ENCODE measurements at regions not wholly inside any gene's neighbourhood (a gene's known extent, or its start where the extent isn't known, plus 50 kb on each side); places are given as distances from the start of the nearest gene placed in this dataset.

DNA sequence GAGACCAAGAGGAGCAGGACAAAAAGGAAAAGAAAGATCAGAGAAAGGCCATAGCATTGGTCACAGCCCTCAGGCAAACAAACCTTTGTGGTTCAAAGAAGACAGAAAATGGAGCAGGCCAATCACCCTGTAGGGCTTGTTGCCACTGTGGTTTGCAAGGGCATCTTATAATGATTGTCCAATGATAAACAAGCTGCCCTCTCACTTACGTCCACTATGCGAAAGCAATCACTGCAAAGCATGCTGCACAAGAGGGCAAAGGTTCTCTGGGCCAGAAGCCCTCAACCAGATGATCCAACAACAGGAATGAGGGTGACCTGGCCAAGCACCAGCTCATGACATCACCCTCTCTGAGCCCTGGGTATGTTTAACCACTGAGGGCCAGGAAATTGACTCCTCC is 360.9 kb upstream of the HSFY2 start:
- ATAC-seq (no peak), DNase-seq (no peak)
- TF ChIP-seq CTCF (IDR thresholded peaks at IDR 0.05) = no peak
- intact Hi-C loops (cut with DNase I, micrococcal nuclease) = no loop called here
- no peaks in the 10 kb centered on the region for H3K36me3 ChIP-seq (ENCODE audit: low read depth)
- no peak overlapping the region for H3K4me3 ChIP-seq
- no peaks in the 10 kb centered on the region for H3K9me3 ChIP-seq
- no peaks in the 10 kb centered on the region for H3K4me1 ChIP-seq (ENCODE audit: low read depth)

GRCh38 chrY:19130569-19131358 is 357.2 kb upstream of the HSFY2 start:
- intact Hi-C loops (cut with DNase I, micrococcal nuclease) = no loop called here
- DNase-seq (no peak), ATAC-seq (no peak)

DNA sequence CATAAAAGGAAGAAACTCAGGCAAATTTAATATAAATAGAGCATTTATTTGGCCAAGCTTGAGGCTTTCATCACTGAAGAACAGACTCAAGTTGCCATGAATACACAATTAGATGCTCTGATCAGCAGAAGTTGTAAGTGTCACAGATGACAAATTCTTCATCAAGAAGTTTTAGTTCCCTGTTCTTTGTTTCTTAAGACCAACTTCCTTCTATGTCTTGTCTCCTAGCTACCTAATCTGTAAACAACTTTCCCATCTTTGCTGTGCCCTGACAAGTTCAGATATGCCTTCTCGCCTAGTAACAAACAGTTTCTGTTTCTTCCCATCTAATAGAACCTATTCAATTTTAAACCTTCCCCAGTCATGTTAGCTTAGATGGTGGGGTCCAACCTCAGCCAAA is 353.4 kb upstream of the HSFY2 start:
- no peak for ATAC-seq
- no peaks in the 10 kb centered on the region for H3K36me3 ChIP-seq (ENCODE audit: low read depth)
- DNase-seq = no peak

More at GRCh38 chrY:19130569-19131358, 357.2 kb upstream of the HSFY2 start:
- Histone ChIP-seq H3K36me3 (ENCODE audit: low read depth) (no peaks in the 10 kb centered on the region), H3K4me3 (no peak overlapping the region), H3K4me1 (ENCODE audit: low read depth) (no peaks in the 10 kb centered on the region), H3K9me3 (no peaks in the 10 kb centered on the region)
- no peak for TF ChIP-seq CTCF (IDR thresholded peaks at IDR 0.05)

DNA sequence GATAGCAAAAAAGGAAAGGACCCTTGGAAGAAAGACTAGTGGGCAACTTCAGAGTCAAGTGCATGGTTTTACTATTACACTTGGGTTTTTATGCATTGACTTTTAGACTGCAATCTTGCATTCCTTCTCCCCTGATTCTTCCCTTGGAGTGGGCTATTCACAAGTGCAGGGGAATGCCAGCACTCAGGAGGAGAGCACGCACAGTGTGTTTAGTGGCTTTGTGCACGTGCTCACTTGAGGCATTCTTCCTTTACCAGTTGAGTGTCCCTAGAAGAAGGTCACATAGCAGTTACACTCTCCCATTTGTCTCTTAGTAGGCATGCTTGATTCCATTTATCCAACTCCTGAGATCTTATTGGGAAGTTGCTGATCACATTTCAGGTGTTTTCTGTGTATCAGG is 351.1 kb upstream of the HSFY2 start:
- intact Hi-C loops (cut with DNase I, micrococcal nuclease) = no loop called here
- TF ChIP-seq CTCF (IDR thresholded peaks at IDR 0.05) = no peak
- Histone ChIP-seq H3K36me3 (ENCODE audit: low read depth) (no peaks in the 10 kb centered on the region), H3K4me3 (no peak overlapping the region), H3K9me3 (no peaks in the 10 kb centered on the region), H3K4me1 (ENCODE audit: low read depth) (no peaks in the 10 kb centered on the region)
- DNase-seq (no peak), ATAC-seq (no peak)

More for the DNA sequence above, 353.4 kb upstream of the HSFY2 start:
- Histone ChIP-seq H3K9me3 (no peaks in the 10 kb centered on the region), H3K4me3 (no peak overlapping the region), H3K4me1 (ENCODE audit: low read depth) (no peaks in the 10 kb centered on the region)
- intact Hi-C loops (cut with DNase I, micrococcal nuclease) = no loop called here
- no peak for TF ChIP-seq CTCF (IDR thresholded peaks at IDR 0.05)

GRCh38 chrY:19122450-19122849 is 348.9 kb upstream of the HSFY2 start:
- TF ChIP-seq CTCF (IDR thresholded peaks at IDR 0.05) = no peak
- H3K9me3 ChIP-seq = no peaks in the 10 kb centered on the region
- intact Hi-C loops (cut with DNase I, micrococcal nuclease) = no loop called here
- H3K4me1 ChIP-seq (ENCODE audit: low read depth) = no peaks in the 10 kb centered on the region
- DNase-seq (no peak), ATAC-seq (no peak)
- no peak overlapping the region for H3K4me3 ChIP-seq
- H3K36me3 ChIP-seq (ENCODE audit: low read depth) = no peaks in the 10 kb centered on the region

Data from mucosa of descending colon (tissue), 3 donors.